ENCODE measurements at regions not wholly inside any gene's neighbourhood (a gene's known extent, or its start where the extent isn't known, plus 50 kb on each side); places are given as distances from the start of the nearest gene placed in this dataset.

DNA sequence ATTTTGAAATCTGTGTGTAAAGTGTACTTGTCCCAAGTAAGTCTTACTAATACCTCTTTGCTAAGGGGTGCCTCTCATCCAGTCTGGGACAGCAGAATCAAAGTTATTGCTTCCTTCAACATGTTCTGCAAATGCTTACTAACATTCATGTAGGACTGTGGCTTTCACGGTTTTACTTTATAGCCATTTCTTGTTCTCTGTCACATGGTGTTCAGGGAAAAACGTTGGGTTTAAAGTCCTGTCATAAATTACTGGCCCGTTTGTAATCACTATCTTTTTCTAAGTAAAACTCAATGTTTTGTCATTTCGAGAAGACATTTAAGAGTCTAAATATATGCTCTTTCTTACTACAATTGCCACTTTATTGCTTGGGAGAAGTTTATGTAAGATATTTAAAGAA lies 321.1 kb downstream of the STIM2 start (continued):
- TF ChIP-seq, protein P1, sequence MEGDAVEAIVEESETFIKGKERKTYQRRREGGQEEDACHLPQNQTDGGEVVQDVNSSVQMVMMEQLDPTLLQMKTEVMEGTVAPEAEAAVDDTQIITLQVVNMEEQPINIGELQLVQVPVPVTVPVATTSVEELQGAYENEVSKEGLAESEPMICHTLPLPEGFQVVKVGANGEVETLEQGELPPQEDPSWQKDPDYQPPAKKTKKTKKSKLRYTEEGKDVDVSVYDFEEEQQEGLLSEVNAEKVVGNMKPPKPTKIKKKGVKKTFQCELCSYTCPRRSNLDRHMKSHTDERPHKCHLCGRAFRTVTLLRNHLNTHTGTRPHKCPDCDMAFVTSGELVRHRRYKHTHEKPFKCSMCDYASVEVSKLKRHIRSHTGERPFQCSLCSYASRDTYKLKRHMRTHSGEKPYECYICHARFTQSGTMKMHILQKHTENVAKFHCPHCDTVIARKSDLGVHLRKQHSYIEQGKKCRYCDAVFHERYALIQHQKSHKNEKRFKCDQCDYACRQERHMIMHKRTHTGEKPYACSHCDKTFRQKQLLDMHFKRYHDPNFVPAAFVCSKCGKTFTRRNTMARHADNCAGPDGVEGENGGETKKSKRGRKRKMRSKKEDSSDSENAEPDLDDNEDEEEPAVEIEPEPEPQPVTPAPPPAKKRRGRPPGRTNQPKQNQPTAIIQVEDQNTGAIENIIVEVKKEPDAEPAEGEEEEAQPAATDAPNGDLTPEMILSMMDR (IDR thresholded peaks at IDR 0.05 in 2 of 3, conservative IDR thresholded peaks at IDR 0.05 in 1 of 3; ENCODE audit: control insufficient read depth in 2 of 3, extremely low read depth in 1 of 3, insufficient read depth in 1 of 3, low read depth in 3 of 3, low read length in 3 of 3) = no peak
- TF ChIP-seq BRCA1 (IDR thresholded peaks at IDR 0.05; ENCODE audit: low read depth, low read length) = no peak
- no peak for TF ChIP-seq HSF1 (IDR thresholded peaks at IDR 0.05; ENCODE audit: low read depth, low read length)
- TF ChIP-seq ATF2 (IDR thresholded peaks at IDR 0.05; ENCODE audit: low read length) = no peak
- no peak for TF ChIP-seq NRF1 (conservative IDR thresholded peaks at IDR 0.05; ENCODE audit: low read depth, low read length)

GRCh38 chr4:27182211-27182610 lies 321.6 kb downstream of the STIM2 start:
- TF ChIP-seq ELK1 (IDR thresholded peaks at IDR 0.05; ENCODE audit: low read depth, low read length) (no peak), BACH1 (IDR thresholded peaks at IDR 0.05; ENCODE audit: borderline replicate concordance) (no peak), YBX1 (IDR thresholded peaks at IDR 0.05) (no peak)
- SMC1A ChIA-PET (ENCODE audit: uncharacterized antibody, unreplicated experiment) = no interaction called here
- WGBS (ENCODE audit: insufficient coverage, insufficient replicate concordance, low lambda C conversion rate, missing lambda C conversion rate) = 49% methylated on average over 2 of the region's 2 CpGs
- Histone ChIP-seq H3K36me3 (ENCODE audit: control insufficient read depth in 2 of 2, insufficient read depth in 2 of 2, low read length in 1 of 2) (no peaks in the 10 kb centered on the region), H4K20me1 (ENCODE audit: control insufficient read depth, insufficient read depth) (no peaks in the 10 kb centered on the region), H3K4me3 (no peak overlapping the region), H3K27ac (ENCODE audit: control insufficient read depth, insufficient read depth) (no peak overlapping the region), H3K27me3 (replicated peaks in 1 of 2; ENCODE audit: control insufficient read depth in 2 of 2, insufficient read depth in 2 of 2, low read length in 1 of 2) (no peaks in the 10 kb centered on the region), H3K9me3 (replicated peaks; ENCODE audit: control insufficient read depth, insufficient read depth, low read length) (no peaks in the 10 kb centered on the region), H3K4me1 (ENCODE audit: control insufficient read depth, insufficient read depth, low read length) (no peaks in the 10 kb centered on the region), H3K79me2 (ENCODE audit: control insufficient read depth, insufficient read depth, low read length) (no peaks in the 10 kb centered on the region), H3K9ac (ENCODE audit: control insufficient read depth, insufficient read depth, low read length) (no peak overlapping the region), H2AFZ (ENCODE audit: control insufficient read depth, low read depth, low read length) (no peak overlapping the region), H3K4me2 (ENCODE audit: control insufficient read depth, insufficient read depth) (no peak overlapping the region)
- in situ Hi-C loops (cut with MboI) (no loop called here), intact Hi-C loops (cut with micrococcal nuclease; ENCODE audit: unreplicated experiment) (no loop called here)
- CTCF ChIA-PET = no interaction called here
- DNase-seq (ENCODE audit: low read depth, low spot score) = no peak
- no TSS peak for BruUV-seq (replicated peaks)
- POLR2A ChIA-PET = interaction anchor here (0.6 kb wide), 1 partner anchor 9 kb away, joined by 4 read pairs; no protein-coding TSS in a partner anchor
- no peak for ATAC-seq
- RAD21 ChIA-PET (ENCODE audit: unreplicated experiment) = no interaction called here
- FAIRE-seq = no peak

Data from GM12878 (cell line).